Gastrocnemius medialis (tissue), 4 donors: ENCODE measurements at regions not wholly inside any gene's neighbourhood (a gene's known extent, or its start where the extent isn't known, plus 50 kb on each side); places are given as distances from the start of the nearest gene placed in this dataset.

Source experiments
- ATAC-seq, 2 donors: fragments of 150-250 bp; one replicate each; pipeline ENCODE4 v1.9.1; 2016
- DNase-seq, 2 donors: peaks; one replicate each; pipeline ENCODE4 v3.0.0-alpha.2; 2019
- H3K27ac ChIP-seq, 4 donors: fragments of 200-600 bp; sonication (generic); 1 replicate in 1 of 4; 2 replicates in 3 of 4; pipeline ENCODE4 v1.5.1; 2016 to 2018; ENCODE audit warnings: mild to moderate bottlenecking in 2 of 4, moderate library complexity in 1 of 4
- H3K27me3 ChIP-seq, 3 donors: fragments of 200-600 bp; sonication (generic) in 2 of 3; 1 replicate in 1 of 3; 2 replicates in 2 of 3; pipeline versions ENCODE4 v1.5.1 to v1.6.0; 2016 to 2019; ENCODE audit warnings: mild to moderate bottlenecking in 1 of 3, moderate library complexity in 1 of 3
- H3K36me3 ChIP-seq, 2 donors: fragments of 200-600 bp; sonication (generic) in 1 of 2; one replicate each; pipeline ENCODE4 v1.5.1; 2017 to 2018
- H3K4me1 ChIP-seq, 2 donors: fragments of 200-600 bp; sonication (generic) in 1 of 2; one replicate each; pipeline ENCODE4 v1.5.1; 2016 to 2017; ENCODE audit warnings: mild to moderate bottlenecking in 2 of 2
- H3K4me3 ChIP-seq, 4 donors: fragments of 200-600 bp; sonication (generic) in 3 of 4; 1 replicate in 1 of 4; 2 replicates in 3 of 4; pipeline ENCODE4 v1.5.1; 2016 to 2019; ENCODE audit warnings: mild to moderate bottlenecking in 2 of 4
- H3K9me3 ChIP-seq, 3 donors: fragments of 200-600 bp; sonication (generic) in 2 of 3; 1 replicate in 1 of 3; 2 replicates in 2 of 3; pipeline ENCODE4 v1.5.1; 2016 to 2019
- POLR2A ChIP-seq, 2 donors: fragments of 450-650 bp; IDR thresholded peaks; one replicate each; pipeline ENCODE4 v1.6.1; 2017; ENCODE audit warnings: antibody characterized with exemption in 2 of 2, mild to moderate bottlenecking in 2 of 2, moderate library complexity in 2 of 2
- in situ Hi-C, 4 donors: fragments of 200-750 bp; cut with MboI; loops; one replicate each; pipeline versions ENCODE4 v1.15.0 to v1.8.0; 2017; ENCODE audit warnings: low sequenced_read_pairs in 4 of 4
- intact Hi-C: fragments of 100-400 bp; cut with DNase I; formaldehyde crosslinking; loops from one replicate; pipeline ENCODE4 v1.15.1; 2023; ENCODE audit warnings: low total_unique reads
- TF ChIP-seq, protein P1 (sequence below), 5 experiments: fragments of 450-650 bp in 3 of 5; fragments of 200-600 bp in 2 of 5; sonication (generic) in 2 of 5; IDR thresholded peaks in 4 of 5; conservative IDR thresholded peaks in 1 of 5; 1 replicate in 4 of 5; 2 replicates in 1 of 5; pipeline ENCODE4 v1.5.1; 2016 to 2019; ENCODE audit warnings: antibody characterized with exemption in 5 of 5, mild to moderate bottlenecking in 3 of 5, moderate library complexity in 3 of 5

- ATAC-seq (no peak), DNase-seq (no peak)
- Histone ChIP-seq H3K27ac (no peak overlapping the region), H3K36me3 (no peaks in the 10 kb centered on the region), H3K4me1 (no peaks in the 10 kb centered on the region), H3K9me3 (no peaks in the 10 kb centered on the region), H3K27me3 (no peaks in the 10 kb centered on the region), H3K4me3 (no peak overlapping the region)
- intact Hi-C loops (no loop called here), in situ Hi-C loops (no loop called here)
- TF ChIP-seq POLR2A (IDR thresholded peaks at IDR 0.05): no peak
- TF ChIP-seq, protein P1, sequence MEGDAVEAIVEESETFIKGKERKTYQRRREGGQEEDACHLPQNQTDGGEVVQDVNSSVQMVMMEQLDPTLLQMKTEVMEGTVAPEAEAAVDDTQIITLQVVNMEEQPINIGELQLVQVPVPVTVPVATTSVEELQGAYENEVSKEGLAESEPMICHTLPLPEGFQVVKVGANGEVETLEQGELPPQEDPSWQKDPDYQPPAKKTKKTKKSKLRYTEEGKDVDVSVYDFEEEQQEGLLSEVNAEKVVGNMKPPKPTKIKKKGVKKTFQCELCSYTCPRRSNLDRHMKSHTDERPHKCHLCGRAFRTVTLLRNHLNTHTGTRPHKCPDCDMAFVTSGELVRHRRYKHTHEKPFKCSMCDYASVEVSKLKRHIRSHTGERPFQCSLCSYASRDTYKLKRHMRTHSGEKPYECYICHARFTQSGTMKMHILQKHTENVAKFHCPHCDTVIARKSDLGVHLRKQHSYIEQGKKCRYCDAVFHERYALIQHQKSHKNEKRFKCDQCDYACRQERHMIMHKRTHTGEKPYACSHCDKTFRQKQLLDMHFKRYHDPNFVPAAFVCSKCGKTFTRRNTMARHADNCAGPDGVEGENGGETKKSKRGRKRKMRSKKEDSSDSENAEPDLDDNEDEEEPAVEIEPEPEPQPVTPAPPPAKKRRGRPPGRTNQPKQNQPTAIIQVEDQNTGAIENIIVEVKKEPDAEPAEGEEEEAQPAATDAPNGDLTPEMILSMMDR (IDR thresholded peaks at IDR 0.05 in 4 of 5, conservative IDR thresholded peaks at IDR 0.05 in 1 of 5): no peak
Measured at GRCh38 chr4:106691749-106692148, 323.2 kb upstream of the GIMD1 start.

DNA sequence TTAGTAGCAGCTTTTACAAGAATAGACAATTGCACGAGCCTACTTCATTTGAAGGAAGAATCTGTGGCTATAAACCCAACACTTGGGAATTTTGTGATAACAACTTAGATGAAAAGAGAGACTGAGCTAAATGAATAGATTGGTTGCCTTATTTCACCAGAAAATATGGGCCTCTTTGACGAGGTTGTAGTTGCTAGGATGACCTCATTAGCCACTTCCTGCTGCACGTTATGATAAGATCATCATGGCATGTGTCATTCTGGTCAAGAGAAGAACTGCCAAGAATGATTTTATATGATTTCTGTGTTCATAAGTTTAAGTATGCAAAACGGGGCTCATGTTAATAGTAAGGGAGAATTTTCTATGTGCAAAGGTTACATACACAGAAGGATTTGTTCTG lies 321.9 kb upstream of the GIMD1 start:
- in situ Hi-C loops (no loop called here), intact Hi-C loops (no loop called here)
- DNase-seq: no peak
- Histone ChIP-seq H3K27me3 (no peaks in the 10 kb centered on the region), H3K27ac (no peak overlapping the region), H3K9me3 (no peaks in the 10 kb centered on the region), H3K4me3 (no peak overlapping the region), H3K4me1 (no peaks in the 10 kb centered on the region), H3K36me3 (no peaks in the 10 kb centered on the region)
- TF ChIP-seq, protein P1 (IDR thresholded peaks at IDR 0.05 in 4 of 5, conservative IDR thresholded peaks at IDR 0.05 in 1 of 5): no peak
- TF ChIP-seq POLR2A (IDR thresholded peaks at IDR 0.05): no peak
- ATAC-seq: no peak

GRCh38 chr4:106687026-106687425 lies 318.4 kb upstream of the GIMD1 start:
- Histone ChIP-seq H3K27me3 (no peaks in the 10 kb centered on the region), H3K27ac (no peak overlapping the region), H3K36me3 (no peaks in the 10 kb centered on the region), H3K4me1 (no peaks in the 10 kb centered on the region), H3K4me3 (no peak overlapping the region), H3K9me3 (no peaks in the 10 kb centered on the region)
- TF ChIP-seq, protein P1 (IDR thresholded peaks at IDR 0.05 in 4 of 5, conservative IDR thresholded peaks at IDR 0.05 in 1 of 5): no peak
- TF ChIP-seq POLR2A (IDR thresholded peaks at IDR 0.05): no peak
- ATAC-seq (no peak), DNase-seq (no peak)
- intact Hi-C loops (no loop called here), in situ Hi-C loops (no loop called here)

DNA sequence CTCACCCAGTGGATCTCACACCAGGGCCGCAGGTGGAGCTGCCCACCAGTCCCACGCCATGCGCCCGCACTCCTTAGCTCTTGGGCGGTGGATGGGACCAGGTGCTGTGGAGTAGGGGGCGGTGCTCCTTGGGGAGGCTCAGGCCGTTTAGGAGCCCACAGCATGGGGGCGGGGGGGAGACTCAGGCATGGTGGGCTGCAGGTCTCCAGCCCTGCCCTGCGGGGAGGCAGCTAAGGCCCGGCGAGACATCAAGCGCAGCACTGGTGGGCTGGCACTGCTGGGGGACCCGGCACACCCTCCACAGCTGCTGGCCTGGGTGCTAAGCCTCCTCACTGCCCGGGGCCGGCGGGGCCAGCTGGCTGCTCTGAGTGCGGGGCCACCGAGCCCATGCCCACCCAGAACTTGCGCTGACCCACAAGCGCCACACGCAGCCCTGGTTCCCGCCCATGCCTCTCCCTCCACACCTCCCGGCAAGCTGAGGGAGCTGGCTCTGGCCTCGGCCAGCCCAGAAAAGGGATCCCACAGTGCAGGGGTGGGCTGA lies 312.9 kb upstream of the GIMD1 start:
- Histone ChIP-seq H3K4me3 (no peak overlapping the region), H3K27me3 (no peaks in the 10 kb centered on the region), H3K36me3 (no peaks in the 10 kb centered on the region), H3K4me1 (no peaks in the 10 kb centered on the region), H3K9me3 (no peaks in the 10 kb centered on the region), H3K27ac (no peak overlapping the region)
- no peak for DNase-seq
- TF ChIP-seq, protein P1 (IDR thresholded peaks at IDR 0.05 in 4 of 5, conservative IDR thresholded peaks at IDR 0.05 in 1 of 5): no peak
- no peak for TF ChIP-seq POLR2A (IDR thresholded peaks at IDR 0.05)
- in situ Hi-C loops (no loop called here), intact Hi-C loops (no loop called here)
- ATAC-seq: no peak

- H3K4me3 ChIP-seq: no peak overlapping the region
- no peak overlapping the region for H3K27ac ChIP-seq
- H3K36me3 ChIP-seq: no peaks in the 10 kb centered on the region
- H3K4me1 ChIP-seq: no peaks in the 10 kb centered on the region
- in situ Hi-C loops (no loop called here), intact Hi-C loops (no loop called here)
- ATAC-seq (no peak), DNase-seq (no peak)
- no peaks in the 10 kb centered on the region for H3K9me3 ChIP-seq
- TF ChIP-seq POLR2A (IDR thresholded peaks at IDR 0.05): no peak
- TF ChIP-seq, protein P1 (IDR thresholded peaks at IDR 0.05 in 4 of 5, conservative IDR thresholded peaks at IDR 0.05 in 1 of 5): no peak
- no peaks in the 10 kb centered on the region for H3K27me3 ChIP-seq
Measured at GRCh38 chr4:106679063-106679462, 310.5 kb upstream of the GIMD1 start.
